ENCODE measurements at regions not wholly inside any gene's neighbourhood (a gene's known extent, or its start where the extent isn't known, plus 50 kb on each side); places are given as distances from the start of the nearest gene placed in this dataset.

- FAIRE-seq (no peak), DNase-seq (ENCODE audit: low read depth, low spot score) (no peak)
- H3K36me3 ChIP-seq (ENCODE audit: control insufficient read depth in 2 of 2, extremely low read depth in 1 of 2, insufficient read depth in 2 of 2, low read length in 2 of 2), result no peaks in the 10 kb centered on the region
- no peak overlapping the region for H3K27ac ChIP-seq (ENCODE audit: control insufficient read depth, insufficient read depth, low read length)
- no peaks in the 10 kb centered on the region for H3K9me3 ChIP-seq (ENCODE audit: control insufficient read depth, low read depth, low read length)
- H3K9me1 ChIP-seq (ENCODE audit: control insufficient read depth, extremely low read depth, insufficient read depth, low read length), result no peaks in the 10 kb centered on the region
- dilution Hi-C loops (cut with MboI; ENCODE audit: extremely low pct_ligation_motif_present, low sequenced_read_pairs), result no loop called here
- H3K27me3 ChIP-seq (ENCODE audit: control insufficient read depth, extremely low read depth, insufficient read depth, low read length), result peaks cover 24% of the 10 kb centered on the region
- no peak overlapping the region for H3K4me3 ChIP-seq (ENCODE audit: control insufficient read depth in 2 of 3, extremely low read depth in 1 of 3, insufficient read depth in 2 of 3, low read depth in 1 of 3, low read length in 3 of 3)
- H3K79me2 ChIP-seq (ENCODE audit: control insufficient read depth, insufficient read depth, low read length), result no peaks in the 10 kb centered on the region
- H3K4me1 ChIP-seq (ENCODE audit: control insufficient read depth, extremely low read depth, insufficient read depth, low read length), result no peaks in the 10 kb centered on the region
- H2AFZ ChIP-seq (ENCODE audit: control insufficient read depth, low read length), result no peak overlapping the region
- H3K9ac ChIP-seq (ENCODE audit: control insufficient read depth, extremely low read depth, insufficient read depth, low read length), result no peak overlapping the region
- TF ChIP-seq CTCF (optimal IDR thresholded peaks at IDR 0.05 in 1 of 3, IDR thresholded peaks at IDR 0.05 in 1 of 3, conservative IDR thresholded peaks at IDR 0.05 in 1 of 3; ENCODE audit: extremely low read depth in 1 of 3, insufficient read depth in 2 of 3, low read length in 3 of 3), result no peak
- no peak for TF ChIP-seq EZH2 (IDR thresholded peaks at IDR 0.05; ENCODE audit: low read length)
- H3K4me2 ChIP-seq (ENCODE audit: control insufficient read depth, extremely low read depth, insufficient read depth, low read depth, low read length), result no peak overlapping the region
- H4K20me1 ChIP-seq (ENCODE audit: control insufficient read depth, extremely low read depth, insufficient read depth, low read length), result no peaks in the 10 kb centered on the region
Measured at GRCh38 chr14:22452330-22452729, 136.7 kb downstream of the DAD1 start.

GRCh38 chr14:22450266-22450665, 138.8 kb downstream of the DAD1 start:
- Histone ChIP-seq H3K4me1 (ENCODE audit: control insufficient read depth, extremely low read depth, insufficient read depth, low read length) (no peaks in the 10 kb centered on the region), H3K79me2 (ENCODE audit: control insufficient read depth, insufficient read depth, low read length) (no peaks in the 10 kb centered on the region), H3K4me3 (ENCODE audit: control insufficient read depth in 2 of 3, extremely low read depth in 1 of 3, insufficient read depth in 2 of 3, low read depth in 1 of 3, low read length in 3 of 3) (no peak overlapping the region), H3K4me2 (ENCODE audit: control insufficient read depth, extremely low read depth, insufficient read depth, low read depth, low read length) (no peak overlapping the region), H3K36me3 (ENCODE audit: control insufficient read depth in 2 of 2, extremely low read depth in 1 of 2, insufficient read depth in 2 of 2, low read length in 2 of 2) (no peaks in the 10 kb centered on the region), H3K27ac (ENCODE audit: control insufficient read depth, insufficient read depth, low read length) (no peak overlapping the region), H4K20me1 (ENCODE audit: control insufficient read depth, extremely low read depth, insufficient read depth, low read length) (no peaks in the 10 kb centered on the region), H2AFZ (ENCODE audit: control insufficient read depth, low read length) (no peak overlapping the region), H3K9ac (ENCODE audit: control insufficient read depth, extremely low read depth, insufficient read depth, low read length) (no peak overlapping the region), H3K9me3 (ENCODE audit: control insufficient read depth, low read depth, low read length) (no peaks in the 10 kb centered on the region), H3K27me3 (ENCODE audit: control insufficient read depth, extremely low read depth, insufficient read depth, low read length) (peaks cover 24% of the 10 kb centered on the region), H3K9me1 (ENCODE audit: control insufficient read depth, extremely low read depth, insufficient read depth, low read length) (no peaks in the 10 kb centered on the region)
- no peak for FAIRE-seq
- TF ChIP-seq CTCF (optimal IDR thresholded peaks at IDR 0.05 in 1 of 3, IDR thresholded peaks at IDR 0.05 in 1 of 3, conservative IDR thresholded peaks at IDR 0.05 in 1 of 3; ENCODE audit: extremely low read depth in 1 of 3, insufficient read depth in 2 of 3, low read length in 3 of 3) (no peak), EZH2 (IDR thresholded peaks at IDR 0.05; ENCODE audit: low read length) (no peak)
- dilution Hi-C loops (cut with MboI; ENCODE audit: extremely low pct_ligation_motif_present, low sequenced_read_pairs), result no loop called here
- DNase-seq (ENCODE audit: low read depth, low spot score), result no peak
